ENCODE measurements at regions not wholly inside any gene's neighbourhood (a gene's known extent, or its start where the extent isn't known, plus 50 kb on each side); places are given as distances from the start of the nearest gene placed in this dataset.
"Not testable (repeated sequence)": the region's sequence is repeated elsewhere in the genome, so short reads cannot be mapped to it uniquely, and the experiment has no call there.

- peak; percentile 19 for DNase-seq
Measured at GRCh38 chr6:112591329-112591728, 244.2 kb downstream of the RFPL4B start.

GRCh38 chr6:112592159-112592558 is 245.0 kb downstream of the RFPL4B start:
- no peak for DNase-seq

- no peak for DNase-seq
Measured at GRCh38 chr6:112594886-112595594, 247.9 kb downstream of the RFPL4B start.

DNA sequence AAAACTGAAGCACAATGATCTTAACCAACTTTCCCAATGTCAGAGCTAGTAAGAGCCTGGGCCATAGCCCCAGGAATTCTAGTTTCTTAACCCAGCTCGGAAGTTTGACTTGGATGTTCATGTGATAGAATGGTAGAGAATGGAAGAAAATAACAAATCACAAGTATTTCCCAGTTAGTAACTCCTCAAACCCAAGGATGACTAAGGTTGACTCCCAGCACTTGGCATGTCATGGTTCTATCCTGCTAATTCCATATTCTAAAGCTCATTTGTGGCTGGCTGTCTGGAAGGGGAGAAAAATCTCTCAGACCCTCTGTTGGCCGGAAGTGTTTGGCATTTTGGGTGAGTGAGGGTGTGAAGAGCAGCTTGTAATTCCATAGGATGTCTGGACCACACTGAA is 248.7 kb downstream of the RFPL4B start:
- no peak for DNase-seq

DNA sequence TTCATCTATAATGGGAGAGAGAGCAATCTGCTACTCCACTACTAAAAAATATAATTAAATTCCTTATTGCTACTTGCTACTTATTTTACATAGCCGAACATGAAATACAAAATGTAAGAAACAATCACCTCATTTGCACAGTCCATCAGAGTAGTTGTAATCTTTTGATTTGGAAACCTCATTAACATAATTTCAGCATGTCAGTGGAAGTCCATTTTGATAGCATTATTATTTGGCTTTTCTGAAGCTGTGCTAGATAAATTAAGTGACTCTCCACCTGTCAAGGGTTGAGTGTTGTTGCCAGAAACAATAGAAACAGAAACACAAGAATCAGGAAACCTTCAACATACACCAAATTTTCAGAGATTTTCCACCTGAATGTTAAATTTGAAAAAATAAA is 250.0 kb downstream of the RFPL4B start:
- no peak for DNase-seq

DNA sequence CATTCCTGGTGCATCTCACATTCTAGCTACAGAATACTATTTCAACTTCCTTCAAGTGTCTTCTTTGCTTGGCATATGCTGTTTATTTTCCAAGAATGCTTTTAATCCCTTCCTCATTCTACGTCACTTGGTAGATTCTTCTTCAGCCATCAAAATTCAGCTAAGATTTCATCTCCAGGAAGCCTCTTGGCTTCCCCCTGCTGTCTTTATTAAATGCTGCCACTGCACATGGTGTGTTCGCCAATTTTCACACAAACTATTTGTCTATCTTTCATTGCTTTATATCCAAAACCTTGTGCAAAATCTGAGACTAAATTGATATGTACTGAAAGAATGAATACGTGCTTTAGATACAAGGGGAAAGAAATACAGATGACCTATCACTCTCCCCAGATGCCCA is 253.0 kb downstream of the RFPL4B start:
- peak; percentile 44 for DNase-seq

GRCh38 chr6:112603726-112604125 is 256.6 kb downstream of the RFPL4B start:
- DNase-seq: no peak

GRCh38 chr6:112606656-112607435 is 259.7 kb downstream of the RFPL4B start:
- DNase-seq: no peak

DNA sequence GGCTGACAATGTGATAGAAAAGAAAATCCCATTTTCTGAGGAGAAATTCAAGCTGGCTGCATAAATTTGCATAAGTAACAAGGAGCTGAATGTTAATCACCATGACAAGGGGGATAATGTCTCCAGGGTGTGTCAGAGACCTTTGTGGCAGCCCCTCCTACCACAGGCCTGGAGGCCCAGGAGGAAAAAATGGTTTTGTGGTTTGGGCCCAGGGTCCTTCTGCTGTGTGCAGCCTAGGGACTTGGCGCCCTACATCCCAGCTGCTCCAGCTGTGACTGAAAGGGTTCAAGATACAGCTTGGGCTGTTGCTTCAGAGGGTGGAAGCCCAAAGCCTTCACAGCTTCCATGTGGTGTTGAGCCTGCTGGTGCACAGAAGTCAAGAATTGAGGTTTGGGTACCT is 261.8 kb downstream of the RFPL4B start:
- not testable (repeated sequence) for DNase-seq

GRCh38 chr6:112613410-112613809 is 266.3 kb downstream of the RFPL4B start:
- DNase-seq: no peak

GRCh38 chr6:112618849-112619248 is 271.7 kb downstream of the RFPL4B start:
- peak; percentile 77 for DNase-seq

DNA sequence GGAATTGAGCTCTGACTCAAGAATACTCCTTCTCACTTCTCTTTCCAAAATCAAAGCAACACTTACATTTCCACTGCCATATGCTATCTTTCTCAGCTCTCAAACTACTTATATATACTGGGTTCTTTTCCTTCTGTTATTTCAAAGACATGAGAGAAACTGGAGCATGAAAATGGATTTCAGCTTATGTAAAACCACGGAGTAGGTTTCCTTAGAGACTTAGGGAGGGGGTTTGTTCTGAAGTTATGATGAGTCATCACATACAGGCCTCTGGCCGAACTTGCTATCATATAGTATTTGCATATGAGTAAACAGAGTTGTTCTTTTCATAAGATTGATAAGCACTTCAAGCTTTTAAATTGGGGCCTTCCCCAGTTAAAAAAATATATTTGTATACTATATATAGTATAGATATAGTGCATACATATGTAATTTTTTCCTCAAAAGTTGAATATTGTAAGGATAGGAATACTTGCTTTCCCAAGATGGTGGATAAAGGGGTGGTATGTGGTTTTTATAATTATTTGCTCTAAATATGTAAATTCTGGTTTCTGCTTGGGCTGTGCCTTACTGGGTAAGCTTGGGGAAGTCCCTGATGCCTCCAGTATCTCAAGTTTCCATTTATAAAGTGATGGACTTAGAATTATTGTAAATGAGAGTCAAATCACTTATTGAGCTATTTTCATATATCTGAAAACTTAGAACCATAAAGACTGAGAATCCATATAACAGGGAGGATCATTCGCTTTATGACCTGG is 273.9 kb downstream of the RFPL4B start:
- peak; percentile 43 for DNase-seq

DNA sequence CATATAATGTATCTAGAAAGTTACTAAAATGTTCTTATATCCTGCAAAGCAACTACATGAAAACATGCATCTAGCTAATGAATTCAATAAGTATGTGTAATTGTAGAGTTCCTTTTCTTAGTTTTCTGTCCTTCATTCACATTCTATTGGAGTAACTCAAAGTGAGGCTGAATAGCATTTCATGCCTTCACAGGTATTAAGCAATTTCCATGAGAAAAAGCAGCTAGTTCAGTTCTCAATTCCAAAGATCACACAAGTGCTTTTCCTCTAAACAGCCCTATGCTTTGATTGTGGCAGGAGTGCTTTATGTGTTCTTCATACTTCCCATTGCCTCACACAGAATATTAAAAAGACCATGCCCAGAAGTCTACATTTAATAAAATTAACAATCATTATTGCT is 274.9 kb downstream of the RFPL4B start:
- DNase-seq: no peak

- no peak for DNase-seq
Measured at GRCh38 chr6:112626468-112627082, 279.4 kb downstream of the RFPL4B start.

DNA sequence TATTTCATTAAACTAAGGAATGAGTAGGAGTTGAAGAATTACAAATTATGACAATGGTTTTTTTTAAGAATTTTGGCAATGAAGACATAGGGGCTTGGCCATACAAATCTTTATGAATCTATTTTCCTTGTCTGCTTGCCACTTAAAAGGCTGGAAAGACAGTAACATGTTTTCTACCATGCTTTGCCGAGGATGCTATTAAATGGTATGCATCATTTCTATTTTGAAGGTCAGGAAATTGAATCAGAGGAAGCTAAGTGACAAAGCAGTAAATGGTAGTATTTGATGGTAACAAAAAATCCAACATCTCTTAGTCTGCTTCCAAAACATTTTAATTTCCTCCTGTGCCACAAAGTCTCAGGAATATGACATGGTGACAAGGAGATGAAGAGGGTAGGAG is 287.2 kb downstream of the RFPL4B start:
- DNase-seq: no peak

- DNase-seq: no peak
Measured at GRCh38 chr6:112636650-112637262, 289.6 kb downstream of the RFPL4B start.

GRCh38 chr6:112639391-112639831 is 292.3 kb downstream of the RFPL4B start:
- peak; percentile 73 for DNase-seq

- DNase-seq: no peak
Measured at GRCh38 chr6:112640891-112641290, 293.8 kb downstream of the RFPL4B start.

DNA sequence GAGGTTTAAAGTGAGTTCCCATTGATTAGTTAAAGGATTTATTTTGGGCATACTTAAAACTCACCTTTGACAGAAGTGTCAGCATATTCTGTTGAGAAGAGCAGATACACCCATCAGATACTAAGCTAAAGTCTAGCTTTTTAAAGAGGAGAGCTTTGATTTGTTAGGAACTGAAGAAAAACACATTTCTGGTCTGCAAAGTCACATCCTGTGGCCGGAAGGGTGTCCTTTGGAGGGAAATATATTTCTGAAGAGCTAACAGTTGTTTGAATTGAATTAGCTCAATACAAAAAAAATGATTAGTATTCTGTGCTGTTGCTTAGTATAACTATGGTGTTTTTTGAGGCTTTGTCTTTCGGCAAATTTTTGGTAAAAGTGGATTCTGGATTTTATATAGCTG is 302.7 kb downstream of the RFPL4B start:
- no peak for DNase-seq

- DNase-seq: no peak
Measured at GRCh38 chr6:112651239-112651638, 304.1 kb downstream of the RFPL4B start.

DNA sequence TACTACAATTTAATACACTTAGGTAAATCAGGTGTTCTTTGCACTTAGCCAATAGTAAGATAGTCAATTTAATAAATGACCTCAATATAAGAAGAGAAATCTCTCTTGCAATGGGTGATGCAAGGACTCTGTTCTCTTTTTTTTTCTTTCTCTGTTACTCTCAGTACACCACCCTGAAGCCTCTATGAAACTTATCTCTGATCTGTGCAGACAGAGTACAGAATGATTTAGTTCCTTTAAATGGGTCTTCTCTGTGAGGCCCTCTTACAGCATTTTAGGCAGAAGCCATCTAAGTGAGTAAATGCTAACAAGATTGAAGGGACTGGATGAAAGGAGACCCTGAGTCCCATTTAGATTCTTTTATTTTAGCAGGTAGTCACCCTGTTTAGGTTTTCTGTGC is 312.8 kb downstream of the RFPL4B start:
- DNase-seq: no peak

GRCh38 chr6:112660626-112661025 is 313.5 kb downstream of the RFPL4B start:
- DNase-seq: no peak

GRCh38 chr6:112663698-112664097 is 316.6 kb downstream of the RFPL4B start:
- no peak for DNase-seq

Measured in eye (tissue), 1 donor.